Caco-2 (cell line): ENCODE measurements at regions not wholly inside any gene's neighbourhood (a gene's known extent, or its start where the extent isn't known, plus 50 kb on each side); places are given as distances from the start of the nearest gene placed in this dataset.

Source experiments
- BruUV-seq: library from RNA; stranded (reverse); fragments of 400-500 nt; replicated peaks from 2 replicates; lab custom pipeline; 2021; lab: Mats Ljungman, UMichigan
- CTCF ChIA-PET: fragments of 300-600 bp; sonication (Branson Sonifier 250); formaldehyde crosslinking; loops from one replicate; lab custom pipeline; 2022; ENCODE audit warnings: antibody characterized with exemption; lab: Charles Lee
- POLR2A ChIA-PET: fragments of 300-600 bp; sonication (Branson Sonifier 250); formaldehyde crosslinking; loops from one replicate; lab custom pipeline; 2022; ENCODE audit warnings: antibody characterized with exemption; lab: Charles Lee
- DNase-seq, 2 experiments: peaks; one replicate each; pipeline versions ENCODE4 v3.0.0 to v3.0.0-alpha.2; 2020 to 2022
- H3K27me3 ChIP-seq: replicated peaks from 2 replicates; pipeline ENCODE4 v1.6.0; 2011; ENCODE audit warnings: low read length; ENCODE audit not compliant: control insufficient read depth, insufficient read depth
- H3K36me3 ChIP-seq: 2 replicates; pipeline ENCODE4 v1.5.1; 2011; ENCODE audit warnings: low read length; ENCODE audit not compliant: control insufficient read depth, insufficient read depth
- H3K4me1 ChIP-seq: fragments of 250-450 bp; sonication (Bioruptor Pico); 2 replicates; pipeline ENCODE4 v1.5.1; 2020; ENCODE audit warnings: mild to moderate bottlenecking
- H3K4me3 ChIP-seq: 2 replicates; pipeline ENCODE4 v1.5.1; 2011; ENCODE audit warnings: low read depth, mild to moderate bottlenecking, control low read depth, low read length
- H3K9me3 ChIP-seq: fragments of 250-450 bp; sonication (Bioruptor Pico); 2 replicates; pipeline ENCODE4 v1.5.1; 2020; ENCODE audit warnings: mild to moderate bottlenecking, moderate library complexity
- H3K27ac Mint-ChIP-seq: one replicate; pipeline ENCODE4 v1.8.0; 2022; ENCODE audit warnings: mixed read lengths; ENCODE audit not compliant: unreplicated experiment
- H3K27me3 Mint-ChIP-seq: one replicate; pipeline ENCODE4 v1.8.0; 2022; ENCODE audit warnings: mixed read lengths; ENCODE audit not compliant: insufficient read depth, unreplicated experiment
- H3K36me3 Mint-ChIP-seq: one replicate; pipeline ENCODE4 v1.8.0; 2022; ENCODE audit warnings: mild to moderate bottlenecking, mixed read lengths; ENCODE audit not compliant: insufficient read depth, unreplicated experiment
- H3K4me1 Mint-ChIP-seq: one replicate; pipeline ENCODE4 v1.8.0; 2022; ENCODE audit warnings: low read depth, mixed read lengths; ENCODE audit not compliant: unreplicated experiment
- H3K4me3 Mint-ChIP-seq: one replicate; pipeline ENCODE4 v1.8.0; 2022; ENCODE audit warnings: mild to moderate bottlenecking, moderate library complexity, mixed read lengths; ENCODE audit not compliant: unreplicated experiment
- H3K9me3 Mint-ChIP-seq: one replicate; pipeline ENCODE4 v1.8.0; 2022; ENCODE audit warnings: mixed read lengths; ENCODE audit not compliant: unreplicated experiment
- CTCF ChIP-seq, 2 experiments: fragments of 200-600 bp in 1 of 2; IDR thresholded peaks; 1 replicate in 1 of 2; 2 replicates in 1 of 2; pipeline versions ENCODE4 v1.5.1 to v1.8.0; 2011 to 2022; ENCODE audit warnings: antibody characterized with exemption in 1 of 2, control low read depth in 1 of 2, inconsistent platforms in 1 of 2, low read depth in 1 of 2, low read length in 1 of 2, mild to moderate bottlenecking in 1 of 2, moderate library complexity in 1 of 2; ENCODE audit not compliant: insufficient read depth in 1 of 2, severe bottlenecking in 1 of 2, unreplicated experiment in 1 of 2
- intact Hi-C: fragments of 100-400 bp; cut with micrococcal nuclease; formaldehyde crosslinking; loops from one replicate; pipeline ENCODE4 v1.10.0; 2022; ENCODE audit not compliant: unreplicated experiment

GRCh38 chr5:163612358-163613149 is 107.1 kb downstream of the MAT2B start:
- Histone ChIP-seq H3K9me3 (no peaks in the 10 kb centered on the region), H3K36me3 (no peaks in the 10 kb centered on the region), H3K4me1 (no peaks in the 10 kb centered on the region), H3K4me3 (no peak overlapping the region), H3K27me3 (no peaks in the 10 kb centered on the region)
- H3K27me3 Mint-ChIP-seq = peaks cover 9% of the 10 kb centered on the region
- TF ChIP-seq CTCF (IDR thresholded peaks at IDR 0.05; ENCODE audit: insufficient read depth in 1 of 2, low read depth in 1 of 2, low read length in 1 of 2, severe bottlenecking in 1 of 2, unreplicated experiment in 1 of 2) = no peak
- BruUV-seq = no TSS peak
- H3K36me3 Mint-ChIP-seq = no peaks in the 10 kb centered on the region
- H3K9me3 Mint-ChIP-seq = no peaks in the 10 kb centered on the region
- intact Hi-C loops = no loop called here
- H3K4me1 Mint-ChIP-seq = no peaks in the 10 kb centered on the region
- ChIA-PET CTCF (no interaction called here), POLR2A (no interaction called here)
- H3K27ac Mint-ChIP-seq = no peak overlapping the region
- no peak overlapping the region for H3K4me3 Mint-ChIP-seq
- no peak for DNase-seq

GRCh38 chr5:163613150-163613442 is 107.7 kb downstream of the MAT2B start:
- TF ChIP-seq CTCF (IDR thresholded peaks at IDR 0.05; ENCODE audit: insufficient read depth in 1 of 2, low read depth in 1 of 2, low read length in 1 of 2, severe bottlenecking in 1 of 2, unreplicated experiment in 1 of 2) = no peak
- Mint-ChIP-seq H3K36me3 (no peaks in the 10 kb centered on the region), H3K27ac (no peak overlapping the region), H3K27me3 (peaks cover 9% of the 10 kb centered on the region), H3K4me1 (no peaks in the 10 kb centered on the region), H3K9me3 (no peaks in the 10 kb centered on the region), H3K4me3 (no peak overlapping the region)
- ChIA-PET POLR2A (no interaction called here), CTCF (no interaction called here)
- Histone ChIP-seq H3K27me3 (no peaks in the 10 kb centered on the region), H3K4me1 (no peaks in the 10 kb centered on the region), H3K36me3 (no peaks in the 10 kb centered on the region), H3K9me3 (no peaks in the 10 kb centered on the region), H3K4me3 (no peak overlapping the region)
- BruUV-seq = no TSS peak
- DNase-seq = no peak
- intact Hi-C loops = no loop called here

GRCh38 chr5:163614787-163615186 is 109.4 kb downstream of the MAT2B start:
- no peak overlapping the region for H3K4me3 Mint-ChIP-seq
- no peaks in the 10 kb centered on the region for H3K9me3 Mint-ChIP-seq
- Histone ChIP-seq H3K36me3 (no peaks in the 10 kb centered on the region), H3K9me3 (no peaks in the 10 kb centered on the region), H3K27me3 (no peaks in the 10 kb centered on the region), H3K4me1 (no peaks in the 10 kb centered on the region), H3K4me3 (no peak overlapping the region)
- intact Hi-C loops = no loop called here
- H3K27me3 Mint-ChIP-seq = peaks cover 11% of the 10 kb centered on the region
- ChIA-PET CTCF (no interaction called here), POLR2A (no interaction called here)
- no TSS peak for BruUV-seq
- H3K27ac Mint-ChIP-seq = no peak overlapping the region
- no peaks in the 10 kb centered on the region for H3K36me3 Mint-ChIP-seq
- H3K4me1 Mint-ChIP-seq = no peaks in the 10 kb centered on the region
- no peak for TF ChIP-seq CTCF (IDR thresholded peaks at IDR 0.05; ENCODE audit: insufficient read depth in 1 of 2, low read depth in 1 of 2, low read length in 1 of 2, severe bottlenecking in 1 of 2, unreplicated experiment in 1 of 2)
- DNase-seq = no peak
